IMR-90 (cell line): ENCODE measurements at regions not wholly inside any gene's neighbourhood (a gene's known extent, or its start where the extent isn't known, plus 50 kb on each side); places are given as distances from the start of the nearest gene placed in this dataset.

Experiments used
- ATAC-seq: fragments of 200-7000 bp; cut with Tn5 transposase; 2 replicates; pipeline ENCODE4 v1.9.1; 2020; ENCODE audit warnings: low read depth, mild to moderate bottlenecking, moderate library complexity
- BruUV-seq: library from RNA; stranded (reverse); fragments of 400-500 nt; replicated peaks from 2 replicates; lab custom pipeline; 2021; lab: Mats Ljungman, UMichigan
- CTCF ChIA-PET: fragments of 300-600 bp; formaldehyde crosslinking; extraction: SDS; loops from one replicate; lab custom pipeline; 2021; ENCODE audit warnings: antibody characterized with exemption; lab: Yijun Ruan, JAX
- POLR2A ChIA-PET: fragments of 300-600 bp; sonication (Branson Sonifier 250); formaldehyde crosslinking; loops from one replicate; lab custom pipeline; 2022; ENCODE audit warnings: antibody characterized with exemption; ENCODE audit not compliant: unreplicated experiment; lab: Charles Lee
- DNase-seq: peaks from one replicate; pipeline ENCODE4 v3.0.0; 2013
- H2AFZ ChIP-seq: replicated peaks from 2 replicates; pipeline ENCODE3; 2013; ENCODE audit warnings: low read length, mild to moderate bottlenecking; ENCODE audit not compliant: poor library complexity
- H2AK5ac ChIP-seq: 2 replicates; pipeline ENCODE4 v1.6.1; 2013; ENCODE audit warnings: low read depth, low read length, inconsistent platforms
- H2AK9ac ChIP-seq: replicated peaks from 2 replicates; pipeline ENCODE3; 2013; ENCODE audit warnings: mild to moderate bottlenecking, low read depth, low read length, moderate library complexity; ENCODE audit not compliant: poor library complexity
- H2BK120ac ChIP-seq: 2 replicates; pipeline ENCODE4 v1.6.1; 2013; ENCODE audit warnings: low read depth, low read length, inconsistent platforms
- H2BK15ac ChIP-seq: 3 replicates; pipeline ENCODE4 v1.6.1; 2013; ENCODE audit warnings: low read depth, low read length, inconsistent platforms
- H2BK20ac ChIP-seq: 2 replicates; pipeline ENCODE4 v1.6.1; 2013; ENCODE audit warnings: low read depth, mild to moderate bottlenecking, inconsistent platforms, low read length, moderate library complexity
- H2BK5ac ChIP-seq: 2 replicates; pipeline ENCODE4 v1.6.1; 2013; ENCODE audit warnings: mild to moderate bottlenecking, low read depth, low read length, inconsistent platforms; ENCODE audit not compliant: poor library complexity, severe bottlenecking
- H3K14ac ChIP-seq: replicated peaks from 2 replicates; pipeline ENCODE4 v1.6.1; 2013; ENCODE audit warnings: low read depth, low read length, inconsistent platforms
- H3K18ac ChIP-seq: 2 replicates; pipeline ENCODE4 v1.6.1; 2013; ENCODE audit warnings: low read depth, low read length, control low read depth
- H3K23ac ChIP-seq: 2 replicates; pipeline ENCODE4 v1.6.1; 2013; ENCODE audit warnings: low read depth, low read length, inconsistent platforms
- H3K27ac ChIP-seq: 2 replicates; pipeline ENCODE4 v1.5.1; 2013; ENCODE audit warnings: mild to moderate bottlenecking, control low read depth, low read length; ENCODE audit not compliant: insufficient read depth
- H3K27me3 ChIP-seq: 2 replicates; pipeline ENCODE4 v1.6.1; 2013; ENCODE audit warnings: low read length; ENCODE audit not compliant: control insufficient read depth, insufficient read depth
- H3K36me3 ChIP-seq: 2 replicates; pipeline ENCODE4 v1.6.1; 2013; ENCODE audit warnings: low read length, mixed read lengths; ENCODE audit not compliant: control insufficient read depth, insufficient read depth
- H3K4ac ChIP-seq: 2 replicates; pipeline ENCODE4 v1.6.1; 2013; ENCODE audit warnings: low read depth, low read length, inconsistent platforms
- H3K4me1 ChIP-seq: 2 replicates; pipeline ENCODE4 v1.6.1; 2013; ENCODE audit warnings: low read length, mixed read lengths; ENCODE audit not compliant: control insufficient read depth, insufficient read depth
- H3K4me2 ChIP-seq: 2 replicates; pipeline ENCODE4 v1.6.1; 2013; ENCODE audit warnings: low read depth, mild to moderate bottlenecking, control low read depth, low read length, moderate library complexity
- H3K4me3 ChIP-seq: 2 replicates; pipeline ENCODE4 v1.5.1; 2013; ENCODE audit warnings: low read depth, mild to moderate bottlenecking, control low read depth, low read length, moderate library complexity; ENCODE audit not compliant: insufficient read depth
- H3K56ac ChIP-seq: 2 replicates; pipeline ENCODE4 v1.6.1; 2013; ENCODE audit warnings: low read length, inconsistent platforms; ENCODE audit not compliant: insufficient read depth; ENCODE audit errors: extremely low read depth
- H3K79me1 ChIP-seq, 2 experiments: 2 replicates each; pipeline ENCODE4 v1.6.1; 2013; ENCODE audit warnings: low read length in 2 of 2, inconsistent platforms in 1 of 2, low read depth in 1 of 2
- H3K9ac ChIP-seq: 2 replicates; pipeline ENCODE4 v1.6.1; 2013; ENCODE audit warnings: low read depth, low read length, control low read depth
- H3K9me1 ChIP-seq: 2 replicates; pipeline ENCODE4 v1.6.1; 2013; ENCODE audit warnings: low read length, inconsistent platforms; ENCODE audit not compliant: insufficient read depth
- H3K9me3 ChIP-seq: 2 replicates; pipeline ENCODE4 v1.6.1; 2013; ENCODE audit warnings: low read length; ENCODE audit not compliant: control insufficient read depth, insufficient read depth
- H4K20me1 ChIP-seq: 2 replicates; pipeline ENCODE4 v1.6.1; 2013; ENCODE audit warnings: low read length, inconsistent platforms; ENCODE audit not compliant: insufficient read depth
- H4K5ac ChIP-seq: 2 replicates; pipeline ENCODE4 v1.6.1; 2013; ENCODE audit warnings: mild to moderate bottlenecking, low read depth, low read length, control low read depth
- H4K8ac ChIP-seq, 2 experiments: 2 replicates each; pipeline ENCODE4 v1.6.1; 2013; ENCODE audit warnings: low read depth in 2 of 2, low read length in 2 of 2, control low read depth in 1 of 2, inconsistent platforms in 1 of 2
- H4K91ac ChIP-seq: 2 replicates; pipeline ENCODE4 v1.6.1; 2013; ENCODE audit warnings: low read depth, low read length, inconsistent platforms; ENCODE audit not compliant: insufficient read depth
- CHD1 ChIP-seq: IDR thresholded peaks from 2 replicates; pipeline ENCODE4 v1.6.1; 2012; ENCODE audit warnings: low read depth, low read length, improper control_type of control experiment
- RCOR1 ChIP-seq: IDR thresholded peaks from 2 replicates; pipeline ENCODE4 v1.6.1; 2012; ENCODE audit warnings: mild to moderate bottlenecking, low read length, improper control_type of control experiment; ENCODE audit not compliant: insufficient replicate concordance
- RFX5 ChIP-seq: IDR thresholded peaks from 2 replicates; pipeline ENCODE4 v1.8.0; 2012; ENCODE audit warnings: low read depth, mild to moderate bottlenecking, low read length, moderate library complexity
- SMC3 ChIP-seq: fragments of 150-350 bp; IDR thresholded peaks from 2 replicates; pipeline ENCODE4 v1.6.1; 2016; ENCODE audit warnings: low read depth, mild to moderate bottlenecking, antibody characterized with exemption, low read length, moderate library complexity
- WGBS, 2 experiments: methylation state at CpG; one replicate each; pipeline versions ENCODE4 v1.1.5 to v1.1.7; 2013; ENCODE audit warnings: missing lambda C conversion rate in 2 of 2; ENCODE audit not compliant: insufficient read length in 1 of 2; ENCODE audit errors: extremely low coverage in 2 of 2; 5-methylcytosine and 5-hydroxymethylcytosine counted together
- dilution Hi-C: fragments of 300-500 bp; cut with HindIII; formaldehyde crosslinking; loops from one replicate; pipeline ENCODE4 v1.14.3; 2018; ENCODE audit warnings: low sequenced_read_pairs; ENCODE audit not compliant: unreplicated experiment
- in situ Hi-C: fragments of 300-500 bp; cut with MboI; formaldehyde crosslinking; loops from 3 replicates; pipeline ENCODE4 v1.14.3; 2019; ENCODE audit warnings: low sequenced_read_pairs, inconsistent platforms, mixed read lengths
- intact Hi-C: fragments of 100-400 bp; cut with micrococcal nuclease; formaldehyde crosslinking; loops from 2 replicates; pipeline ENCODE4 v1.10.0; 2022
- TF ChIP-seq, protein P1 (sequence below): fragments of 150-350 bp; IDR thresholded peaks from 2 replicates; pipeline ENCODE4 v1.6.1; 2016; ENCODE audit warnings: low read depth, mild to moderate bottlenecking, low read length, moderate library complexity, borderline replicate concordance

DNA sequence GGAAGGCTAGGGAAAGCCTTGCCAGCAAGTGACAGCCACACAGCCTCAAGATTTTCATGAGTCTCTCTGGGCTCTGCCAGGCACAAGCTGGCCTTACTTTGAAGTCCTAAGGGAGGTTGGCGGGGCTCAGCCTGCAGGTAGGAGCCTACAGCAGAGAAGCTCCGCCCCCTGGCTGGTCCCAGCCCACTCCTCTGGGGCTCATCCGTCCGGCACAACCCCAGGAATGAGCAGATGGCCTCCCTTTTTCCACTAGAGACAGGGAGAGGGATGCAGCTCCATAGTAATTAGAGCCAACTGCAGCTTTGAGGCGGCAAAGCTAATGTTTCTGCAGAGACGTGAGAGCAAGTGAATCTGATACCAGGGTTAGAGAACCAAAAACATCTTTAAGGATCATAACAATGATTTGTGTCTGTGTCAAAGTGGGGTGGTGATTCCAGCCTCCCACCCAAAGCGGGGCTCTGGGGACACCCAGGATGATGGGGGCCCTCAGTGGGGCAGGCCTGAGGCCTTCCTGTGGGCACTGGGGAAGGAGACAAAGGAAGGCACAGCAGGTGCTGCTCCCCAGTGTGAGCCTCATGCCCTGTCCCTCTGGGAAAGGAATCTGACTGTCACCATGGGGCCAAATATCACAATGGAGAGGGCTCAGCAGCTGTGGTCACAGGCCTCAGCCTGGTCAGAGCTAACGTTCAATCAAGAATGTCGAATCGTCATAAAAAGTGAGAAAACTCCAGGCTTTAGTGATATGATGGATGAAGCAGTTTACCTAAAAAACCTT lies 61.5 kb downstream of the RBFOX3 start:
- no peak overlapping the region for H2BK20ac ChIP-seq
- no peak overlapping the region for H2BK120ac ChIP-seq
- no peak overlapping the region for H3K14ac ChIP-seq
- no peak overlapping the region for H3K4me3 ChIP-seq
- dilution Hi-C loops = no loop called here
- DNase-seq (no peak), ATAC-seq (no peak)
- H4K5ac ChIP-seq = no peak overlapping the region
- no peak overlapping the region for H3K27ac ChIP-seq
- H3K4me2 ChIP-seq = no peak overlapping the region
- intact Hi-C loops = no loop called here
- H2AFZ ChIP-seq = no peak overlapping the region
- H3K23ac ChIP-seq = no peak overlapping the region
- ChIA-PET CTCF (no interaction called here), POLR2A (no interaction called here)
- H3K18ac ChIP-seq = no peak overlapping the region
- H4K91ac ChIP-seq = no peak overlapping the region
- no CpG with 5 or more reads among the region's 10 CpGs for WGBS, 2 experiments
- in situ Hi-C loops = no loop called here
- no peak overlapping the region for H3K9ac ChIP-seq
- no peaks in the 10 kb centered on the region for H4K20me1 ChIP-seq
- no peak overlapping the region for H3K56ac ChIP-seq
- no peak overlapping the region for H2AK5ac ChIP-seq
- H3K9me3 ChIP-seq = no peaks in the 10 kb centered on the region; the same call in 1 of the 2 replicates
- H2BK5ac ChIP-seq = no peak overlapping the region
- no peaks in the 10 kb centered on the region for H3K79me1 ChIP-seq
- no peaks in the 10 kb centered on the region for H3K27me3 ChIP-seq
- no peak overlapping the region for H3K4ac ChIP-seq
- no peak overlapping the region for H2AK9ac ChIP-seq
- BruUV-seq = no TSS peak
- H4K8ac ChIP-seq = no peak overlapping the region
- no peaks in the 10 kb centered on the region for H3K4me1 ChIP-seq
- H2BK15ac ChIP-seq = no peak overlapping the region
- TF ChIP-seq, protein P1, sequence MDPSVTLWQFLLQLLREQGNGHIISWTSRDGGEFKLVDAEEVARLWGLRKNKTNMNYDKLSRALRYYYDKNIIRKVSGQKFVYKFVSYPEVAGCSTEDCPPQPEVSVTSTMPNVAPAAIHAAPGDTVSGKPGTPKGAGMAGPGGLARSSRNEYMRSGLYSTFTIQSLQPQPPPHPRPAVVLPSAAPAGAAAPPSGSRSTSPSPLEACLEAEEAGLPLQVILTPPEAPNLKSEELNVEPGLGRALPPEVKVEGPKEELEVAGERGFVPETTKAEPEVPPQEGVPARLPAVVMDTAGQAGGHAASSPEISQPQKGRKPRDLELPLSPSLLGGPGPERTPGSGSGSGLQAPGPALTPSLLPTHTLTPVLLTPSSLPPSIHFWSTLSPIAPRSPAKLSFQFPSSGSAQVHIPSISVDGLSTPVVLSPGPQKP = no peak
- no peak for TF ChIP-seq CHD1
- TF ChIP-seq SMC3 = no peak
- TF ChIP-seq RFX5 = no peak
- no peak for TF ChIP-seq RCOR1
- no peaks in the 10 kb centered on the region for H3K36me3 ChIP-seq
- H3K9me1 ChIP-seq = no peaks in the 10 kb centered on the region
